ENCODE measurements at regions not wholly inside any gene's neighbourhood (a gene's known extent, or its start where the extent isn't known, plus 50 kb on each side); places are given as distances from the start of the nearest gene placed in this dataset.

DNA sequence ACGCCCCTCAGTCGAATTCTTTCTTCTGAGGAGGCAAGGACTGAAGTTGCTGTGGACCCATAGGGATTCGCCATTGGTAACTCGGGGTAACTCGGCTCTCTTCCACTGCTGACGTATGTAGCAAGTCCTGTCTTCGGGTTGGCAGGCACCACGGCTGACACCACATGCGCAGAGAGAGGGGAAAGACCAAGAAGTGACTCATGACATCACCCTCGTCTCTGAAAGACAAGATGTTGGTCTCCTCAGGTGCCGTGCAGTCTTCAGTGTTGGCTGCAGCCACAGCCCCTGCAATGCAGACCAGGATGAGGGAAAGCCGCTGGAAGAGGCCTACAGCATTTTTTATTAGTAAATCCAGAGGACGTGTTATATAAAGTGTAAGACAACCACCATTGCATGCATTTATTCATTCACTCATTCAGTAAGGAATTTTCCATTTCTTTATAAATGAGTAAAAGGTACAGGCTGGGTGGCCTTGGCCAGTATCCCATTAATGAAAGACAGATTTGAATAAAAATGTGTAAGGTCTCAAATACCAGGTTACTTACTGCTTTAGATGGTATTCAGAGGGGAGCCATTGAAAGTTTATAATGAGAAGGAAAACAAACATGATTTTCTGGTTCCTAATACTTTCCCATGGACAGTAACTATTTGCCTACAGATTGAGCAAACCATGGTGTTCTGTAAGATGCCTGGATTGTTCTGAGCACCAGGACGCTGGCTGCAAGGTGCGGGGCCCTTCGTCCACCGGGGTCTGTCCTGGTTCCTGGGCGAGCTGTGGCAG, 50.7 kb upstream of the IRF2BP2 start:
- no peak for DNase-seq (ENCODE audit: low read depth)
- no peak overlapping the region for H3K4me3 ChIP-seq (ENCODE audit: low read length)
- TF ChIP-seq, protein P1, sequence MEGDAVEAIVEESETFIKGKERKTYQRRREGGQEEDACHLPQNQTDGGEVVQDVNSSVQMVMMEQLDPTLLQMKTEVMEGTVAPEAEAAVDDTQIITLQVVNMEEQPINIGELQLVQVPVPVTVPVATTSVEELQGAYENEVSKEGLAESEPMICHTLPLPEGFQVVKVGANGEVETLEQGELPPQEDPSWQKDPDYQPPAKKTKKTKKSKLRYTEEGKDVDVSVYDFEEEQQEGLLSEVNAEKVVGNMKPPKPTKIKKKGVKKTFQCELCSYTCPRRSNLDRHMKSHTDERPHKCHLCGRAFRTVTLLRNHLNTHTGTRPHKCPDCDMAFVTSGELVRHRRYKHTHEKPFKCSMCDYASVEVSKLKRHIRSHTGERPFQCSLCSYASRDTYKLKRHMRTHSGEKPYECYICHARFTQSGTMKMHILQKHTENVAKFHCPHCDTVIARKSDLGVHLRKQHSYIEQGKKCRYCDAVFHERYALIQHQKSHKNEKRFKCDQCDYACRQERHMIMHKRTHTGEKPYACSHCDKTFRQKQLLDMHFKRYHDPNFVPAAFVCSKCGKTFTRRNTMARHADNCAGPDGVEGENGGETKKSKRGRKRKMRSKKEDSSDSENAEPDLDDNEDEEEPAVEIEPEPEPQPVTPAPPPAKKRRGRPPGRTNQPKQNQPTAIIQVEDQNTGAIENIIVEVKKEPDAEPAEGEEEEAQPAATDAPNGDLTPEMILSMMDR (conservative IDR thresholded peaks at IDR 0.05; ENCODE audit: low read depth, low read length): no peak

All from retinal pigment epithelial cell (primary cell).